ENCODE measurements at regions not wholly inside any gene's neighbourhood (a gene's known extent, or its start where the extent isn't known, plus 50 kb on each side); places are given as distances from the start of the nearest gene placed in this dataset.
A peak's percentile ranks its signal among the peaks of the same experiment; 100 is the strongest.

- peaks cover 30 to 34% of the 10 kb centered on the region in 2 experiments for H3K4me1 ChIP-seq (ENCODE audit: control insufficient read depth in 1 of 2, insufficient read depth in 2 of 2, low read depth in 1 of 2, low read length in 1 of 2)
- H3K27ac ChIP-seq (ENCODE audit: low read depth in 2 of 2, low read length in 1 of 2): no peak overlapping the region
- H3K27me3 ChIP-seq (ENCODE audit: insufficient read depth): no peaks in the 10 kb centered on the region
- ChIA-PET CTCF (interaction anchor here (0.6 to 1.6 kb wide), 6 partner anchors 8 to 1836 kb away, joined by 3 to 6 read pairs (median 4); partner anchors contain the start of gene NEK9), POLR2A (interaction anchor here (0.8 kb wide), 1 partner anchor 63 kb away, joined by 3 read pairs; no protein-coding TSS in a partner anchor)
- H3F3A ChIP-seq (replicated peaks; ENCODE audit: insufficient read depth): peaks cover 25% of the 10 kb centered on the region
- TF ChIP-seq CHD2 (IDR thresholded peaks at IDR 0.05; ENCODE audit: low read length, partially characterized antibody) (no peak), EP300 (IDR thresholded peaks at IDR 0.05; ENCODE audit: borderline replicate concordance in 1 of 2, low read depth in 1 of 2, low read length in 1 of 2) (no peak), NFIC (IDR thresholded peaks at IDR 0.05; ENCODE audit: borderline replicate concordance) (no peak), GATA2 (CRISPR knock-in tag; IDR thresholded peaks at IDR 0.05) (no peak), TAF1 (IDR thresholded peaks at IDR 0.05; ENCODE audit: borderline replicate concordance, low read depth, low read length) (no peak), RAD21 (IDR thresholded peaks at IDR 0.05; ENCODE audit: low read length) (no peak), MXI1 (IDR thresholded peaks at IDR 0.05; ENCODE audit: low read depth, low read length) (no peak), PBX3 (IDR thresholded peaks at IDR 0.05) (no peak), FOXJ3 (CRISPR knock-in tag; IDR thresholded peaks at IDR 0.05) (no peak), RXRA (IDR thresholded peaks at IDR 0.05; ENCODE audit: borderline replicate concordance, low read depth) (no peak), SMC3 (IDR thresholded peaks at IDR 0.05; ENCODE audit: low read depth, low read length) (no peak)
- no peak overlapping the region for H3K4me3 ChIP-seq (ENCODE audit: low read depth in 2 of 2, low read length in 1 of 2)
- no peak overlapping the region for H3K9ac ChIP-seq
- DNase-seq: no peak
- H3K79me2 ChIP-seq (ENCODE audit: insufficient read depth): peaks cover 6% of the 10 kb centered on the region; the same call in 1 of the 2 replicates
- no peaks in the 10 kb centered on the region for H3K9me2 ChIP-seq
- no peaks in the 10 kb centered on the region for H3K36me3 ChIP-seq (replicated peaks in 1 of 2; ENCODE audit: control insufficient read depth in 1 of 2, insufficient read depth in 2 of 2, low read length in 1 of 2)
- no peak overlapping the region for H2AFZ ChIP-seq (ENCODE audit: low read depth)
- H3K4me2 ChIP-seq: no peak overlapping the region
- no peaks in the 10 kb centered on the region for H3K9me3 ChIP-seq
- H4K20me1 ChIP-seq (ENCODE audit: insufficient read depth): no peaks in the 10 kb centered on the region
- WGBS (ENCODE audit: low lambda C conversion rate): 100% methylated on average over 3 of the region's 3 CpGs
Measured at GRCh38 chr14:76963372-76963771, 65.1 kb downstream of the IRF2BPL start.

DNA sequence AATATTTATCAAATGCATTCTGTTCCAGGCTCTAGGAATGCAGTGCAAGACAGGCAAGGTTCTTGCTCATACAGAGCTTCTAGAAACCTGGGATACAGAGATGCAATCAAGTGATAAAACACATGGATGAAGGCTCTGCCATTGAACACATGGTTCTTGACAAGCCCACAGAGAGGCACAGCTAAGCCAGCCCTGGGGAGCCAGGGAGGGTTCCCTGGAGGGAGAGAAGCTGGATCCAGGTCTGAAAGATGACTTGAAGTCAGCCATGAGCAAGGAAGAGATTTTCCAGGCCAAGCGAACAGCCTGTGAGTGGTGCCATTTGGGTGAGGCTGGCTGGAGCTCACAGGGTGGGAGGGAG, 66.2 kb downstream of the IRF2BPL start:
- Histone ChIP-seq H4K20me1 (ENCODE audit: insufficient read depth) (no peaks in the 10 kb centered on the region), H3K9ac (peak overlapping the region; percentile 52; the same call in 1 of the 2 replicates), H3K4me2 (peak overlapping the region; percentile 67), H3K4me3 (ENCODE audit: low read depth in 2 of 2, low read length in 1 of 2) (peak overlapping the region in 1 of 2 experiments; percentile 6; a peak in 2 of 4 replicates), H3K27ac (ENCODE audit: low read depth in 2 of 2, low read length in 1 of 2) (peak overlapping the region; percentile 62 to 98), H3K27me3 (ENCODE audit: insufficient read depth) (no peaks in the 10 kb centered on the region), H3K79me2 (ENCODE audit: insufficient read depth) (peaks cover 6% of the 10 kb centered on the region; the same call in 1 of the 2 replicates), H3K9me2 (no peaks in the 10 kb centered on the region), H3K36me3 (replicated peaks in 1 of 2; ENCODE audit: control insufficient read depth in 1 of 2, insufficient read depth in 2 of 2, low read length in 1 of 2) (no peaks in the 10 kb centered on the region), H3K4me1 (ENCODE audit: control insufficient read depth in 1 of 2, insufficient read depth in 2 of 2, low read depth in 1 of 2, low read length in 1 of 2) (peaks cover 41% of the 10 kb centered on the region in 2 experiments), H3F3A (replicated peaks; ENCODE audit: insufficient read depth) (peaks cover 30% of the 10 kb centered on the region), H3K9me3 (no peaks in the 10 kb centered on the region), H2AFZ (ENCODE audit: low read depth) (peak overlapping the region; percentile 64)
- no peak for TF ChIP-seq FOXJ3 (CRISPR knock-in tag; IDR thresholded peaks at IDR 0.05)
- no peak for TF ChIP-seq ZBTB33 (IDR thresholded peaks at IDR 0.05; ENCODE audit: borderline replicate concordance, low read depth)
- TF ChIP-seq RAD21 (IDR thresholded peaks at IDR 0.05; ENCODE audit: low read length): no peak
- no peak for TF ChIP-seq EP300 (IDR thresholded peaks at IDR 0.05; ENCODE audit: borderline replicate concordance in 1 of 2, low read depth in 1 of 2, low read length in 1 of 2)
- peak; percentile 36; the same call in 1 of the 2 replicates for TF ChIP-seq MAX (IDR thresholded peaks at IDR 0.05; ENCODE audit: low read depth)
- TF ChIP-seq CHD2 (IDR thresholded peaks at IDR 0.05; ENCODE audit: low read length, partially characterized antibody): no peak
- no peak for TF ChIP-seq EZH2phosphoT487 (IDR thresholded peaks at IDR 0.05; ENCODE audit: borderline replicate concordance, low read depth)
- no peak for DNase-seq
- WGBS (ENCODE audit: low lambda C conversion rate): 100% methylated on average over 1 of the region's 1 CpG
- ChIA-PET POLR2A (interaction anchor here (0.8 to 1.8 kb wide), 4 partner anchors 24 to 136 kb away, joined by 3 to 5 read pairs (median 4); partner anchors contain the start of gene CIPC), CTCF (interaction anchor here (0.6 to 1.6 kb wide), 5 partner anchors 9 to 295 kb away, joined by 3 to 6 read pairs (median 4); no protein-coding TSS in a partner anchor)
